ENCODE measurements at regions not wholly inside any gene's neighbourhood (a gene's known extent, or its start where the extent isn't known, plus 50 kb on each side); places are given as distances from the start of the nearest gene placed in this dataset.
A peak's percentile ranks its signal among the peaks of the same experiment; 100 is the strongest.

GRCh38 chr3:5732081-5732480 is 544.6 kb downstream of the EDEM1 start:
- Histone ChIP-seq H3K27me3 (no peaks in the 10 kb centered on the region), H3K9me3 (replicated peaks in 1 of 11) (no peaks in the 10 kb centered on the region), H3K4me1 (no peaks in the 10 kb centered on the region)

GRCh38 chr3:5733995-5734394 is 546.5 kb downstream of the EDEM1 start:
- Histone ChIP-seq H3K27ac (no peak overlapping the region), H3K27me3 (no peaks in the 10 kb centered on the region), H4K20me1 (no peaks in the 10 kb centered on the region), H3K9me3 (replicated peaks in 1 of 11) (no peaks in the 10 kb centered on the region), H3K4me2 (no peak overlapping the region), H3K9ac (no peak overlapping the region), H3K4me3 (no peak overlapping the region), H3K4me1 (no peaks in the 10 kb centered on the region), H3K36me3 (no peaks in the 10 kb centered on the region)
- TF ChIP-seq Cebpa-rat (IDR thresholded peaks at IDR 0.05) = no peak

More at GRCh38 chr3:5732081-5732480, 544.6 kb downstream of the EDEM1 start:
- Histone ChIP-seq H3K4me2 (no peak overlapping the region), H3K4me3 (no peak overlapping the region), H3K36me3 (no peaks in the 10 kb centered on the region), H4K20me1 (no peaks in the 10 kb centered on the region), H3K9ac (no peak overlapping the region), H3K27ac (no peak overlapping the region)
- TF ChIP-seq Cebpa-rat (IDR thresholded peaks at IDR 0.05) = no peak

GRCh38 chr3:5735896-5736295 is 548.4 kb downstream of the EDEM1 start:
- Histone ChIP-seq H3K27ac (no peak overlapping the region), H4K20me1 (no peaks in the 10 kb centered on the region), H3K9me3 (replicated peaks in 1 of 11) (no peaks in the 10 kb centered on the region), H3K4me1 (no peaks in the 10 kb centered on the region), H3K4me3 (no peak overlapping the region), H3K4me2 (no peak overlapping the region), H3K36me3 (no peaks in the 10 kb centered on the region), H3K9ac (no peak overlapping the region), H3K27me3 (no peaks in the 10 kb centered on the region)
- no peak for TF ChIP-seq Cebpa-rat (IDR thresholded peaks at IDR 0.05)

- Histone ChIP-seq H3K4me2 (no peak overlapping the region), H3K36me3 (no peaks in the 10 kb centered on the region), H3K9me3 (replicated peaks in 1 of 11) (no peaks in the 10 kb centered on the region), H4K20me1 (no peaks in the 10 kb centered on the region), H3K9ac (no peak overlapping the region), H3K4me3 (no peak overlapping the region), H3K4me1 (no peaks in the 10 kb centered on the region), H3K27ac (no peak overlapping the region), H3K27me3 (no peaks in the 10 kb centered on the region)
- TF ChIP-seq Cebpa-rat (IDR thresholded peaks at IDR 0.05) = no peak
Measured at GRCh38 chr3:5739299-5739935, 551.9 kb downstream of the EDEM1 start.

GRCh38 chr3:5739949-5740348 is 552.4 kb downstream of the EDEM1 start:
- Histone ChIP-seq H3K36me3 (no peaks in the 10 kb centered on the region), H3K27me3 (no peaks in the 10 kb centered on the region), H3K9ac (no peak overlapping the region), H4K20me1 (no peaks in the 10 kb centered on the region), H3K27ac (no peak overlapping the region), H3K9me3 (replicated peaks in 1 of 11) (no peaks in the 10 kb centered on the region), H3K4me3 (no peak overlapping the region), H3K4me2 (no peak overlapping the region), H3K4me1 (no peaks in the 10 kb centered on the region)
- no peak for TF ChIP-seq Cebpa-rat (IDR thresholded peaks at IDR 0.05)

GRCh38 chr3:5741017-5741416 is 553.5 kb downstream of the EDEM1 start:
- H3K36me3 ChIP-seq = no peaks in the 10 kb centered on the region
- no peak overlapping the region for H3K27ac ChIP-seq
- no peak overlapping the region for H3K9ac ChIP-seq
- no peaks in the 10 kb centered on the region for H3K9me3 ChIP-seq (replicated peaks in 1 of 11)
- no peaks in the 10 kb centered on the region for H4K20me1 ChIP-seq
- H3K4me1 ChIP-seq = no peaks in the 10 kb centered on the region
- no peak overlapping the region for H3K4me2 ChIP-seq
- no peak for TF ChIP-seq Cebpa-rat (IDR thresholded peaks at IDR 0.05)
- H3K4me3 ChIP-seq = no peak overlapping the region
- H3K27me3 ChIP-seq = no peaks in the 10 kb centered on the region

GRCh38 chr3:5750091-5750490 is 562.6 kb downstream of the EDEM1 start:
- H3K4me3 ChIP-seq = no peak overlapping the region
- no peak overlapping the region for H3K27ac ChIP-seq
- no peaks in the 10 kb centered on the region for H3K36me3 ChIP-seq
- H3K4me1 ChIP-seq = peaks cover 5 to 12% (median 8%) of the 10 kb centered on the region in 10 experiments; a peak in 17 of 20 replicates
- H3K27me3 ChIP-seq = no peaks in the 10 kb centered on the region
- H3K4me2 ChIP-seq = no peak overlapping the region
- no peaks in the 10 kb centered on the region for H4K20me1 ChIP-seq
- no peaks in the 10 kb centered on the region for H3K9me3 ChIP-seq (replicated peaks in 1 of 11)
- no peak for TF ChIP-seq Cebpa-rat (IDR thresholded peaks at IDR 0.05)
- no peak overlapping the region for H3K9ac ChIP-seq

- Histone ChIP-seq H3K4me1 (peaks cover 5 to 14% (median 9%) of the 10 kb centered on the region in 10 experiments; a peak in 17 of 20 replicates), H4K20me1 (no peaks in the 10 kb centered on the region), H3K4me2 (no peak overlapping the region), H3K9ac (no peak overlapping the region), H3K9me3 (replicated peaks in 1 of 11) (no peaks in the 10 kb centered on the region), H3K27me3 (no peaks in the 10 kb centered on the region), H3K27ac (no peak overlapping the region), H3K36me3 (no peaks in the 10 kb centered on the region), H3K4me3 (no peak overlapping the region)
- TF ChIP-seq Cebpa-rat (IDR thresholded peaks at IDR 0.05) = no peak
Measured at GRCh38 chr3:5750874-5751640, 563.5 kb downstream of the EDEM1 start.

GRCh38 chr3:5754602-5755001 is 567.1 kb downstream of the EDEM1 start:
- Histone ChIP-seq H3K36me3 (no peaks in the 10 kb centered on the region), H3K27me3 (no peaks in the 10 kb centered on the region), H3K4me1 (peaks cover 5 to 14% (median 9%) of the 10 kb centered on the region in 10 experiments; a peak in 17 of 20 replicates), H3K9me3 (replicated peaks in 1 of 11) (no peaks in the 10 kb centered on the region), H3K4me2 (peak overlapping the region; percentile 9 to 49 (median 36); a peak in 16 of 22 replicates), H3K4me3 (no peak overlapping the region), H3K9ac (no peak overlapping the region), H4K20me1 (no peaks in the 10 kb centered on the region), H3K27ac (no peak overlapping the region)
- TF ChIP-seq Cebpa-rat (IDR thresholded peaks at IDR 0.05) = no peak

GRCh38 chr3:5756443-5756842 is 568.9 kb downstream of the EDEM1 start:
- H3K27me3 ChIP-seq = no peaks in the 10 kb centered on the region
- no peaks in the 10 kb centered on the region for H3K9me3 ChIP-seq (replicated peaks in 1 of 11)
- no peak for TF ChIP-seq Cebpa-rat (IDR thresholded peaks at IDR 0.05)
- no peaks in the 10 kb centered on the region for H4K20me1 ChIP-seq
- no peak overlapping the region for H3K9ac ChIP-seq
- H3K4me2 ChIP-seq = no peak overlapping the region
- no peak overlapping the region for H3K27ac ChIP-seq
- H3K36me3 ChIP-seq = no peaks in the 10 kb centered on the region
- H3K4me1 ChIP-seq = peaks cover 5 to 14% (median 9%) of the 10 kb centered on the region in 10 experiments; a peak in 17 of 20 replicates
- H3K4me3 ChIP-seq = no peak overlapping the region

Measured in BLaER1 treated with 17β-estradiol and CSF1 and Interleukin-3, amounts not matched to agents 10 nM and 100 nM (cell line).